GM12864 (cell line): ENCODE measurements at regions not wholly inside any gene's neighbourhood (a gene's known extent, or its start where the extent isn't known, plus 50 kb on each side); places are given as distances from the start of the nearest gene placed in this dataset.

ENCODE experiments used
- DNase-seq: peaks from one replicate; pipeline ENCODE4 v3.0.0-alpha.2; 2011; ENCODE audit warnings: low read depth
- H3K4me3 ChIP-seq: 2 replicates; pipeline ENCODE4 v1.5.1; 2011; ENCODE audit warnings: mild to moderate bottlenecking, low read depth, low read length, control low read depth
- TF ChIP-seq, protein P1 (sequence below): IDR thresholded peaks from 2 replicates; pipeline ENCODE4 v1.5.1; 2011; ENCODE audit warnings: low read depth, mild to moderate bottlenecking, moderate library complexity, low read length, control low read depth, inconsistent platforms; ENCODE audit errors: missing control alignments

DNA sequence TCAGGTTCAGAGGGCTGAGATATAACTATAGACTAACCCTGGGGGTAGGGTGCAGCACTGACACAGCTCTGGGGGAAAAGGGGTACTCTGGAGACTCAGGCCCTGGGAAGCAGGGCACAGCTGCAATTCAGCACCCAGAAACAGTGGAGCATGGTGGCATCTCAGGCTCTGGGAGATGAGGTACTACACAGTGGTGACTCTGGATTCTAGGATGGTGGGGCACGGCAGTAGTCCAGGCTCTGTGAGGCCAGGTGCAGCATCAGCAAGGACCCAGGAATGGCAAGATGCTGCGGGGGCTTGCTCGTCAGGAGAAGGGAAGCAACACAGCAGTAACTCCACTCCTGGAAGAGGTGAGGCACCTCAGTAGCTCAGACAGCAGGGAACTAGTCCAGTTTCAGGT, 271.5 kb upstream of the MOCS1 start:
- TF ChIP-seq, protein P1, sequence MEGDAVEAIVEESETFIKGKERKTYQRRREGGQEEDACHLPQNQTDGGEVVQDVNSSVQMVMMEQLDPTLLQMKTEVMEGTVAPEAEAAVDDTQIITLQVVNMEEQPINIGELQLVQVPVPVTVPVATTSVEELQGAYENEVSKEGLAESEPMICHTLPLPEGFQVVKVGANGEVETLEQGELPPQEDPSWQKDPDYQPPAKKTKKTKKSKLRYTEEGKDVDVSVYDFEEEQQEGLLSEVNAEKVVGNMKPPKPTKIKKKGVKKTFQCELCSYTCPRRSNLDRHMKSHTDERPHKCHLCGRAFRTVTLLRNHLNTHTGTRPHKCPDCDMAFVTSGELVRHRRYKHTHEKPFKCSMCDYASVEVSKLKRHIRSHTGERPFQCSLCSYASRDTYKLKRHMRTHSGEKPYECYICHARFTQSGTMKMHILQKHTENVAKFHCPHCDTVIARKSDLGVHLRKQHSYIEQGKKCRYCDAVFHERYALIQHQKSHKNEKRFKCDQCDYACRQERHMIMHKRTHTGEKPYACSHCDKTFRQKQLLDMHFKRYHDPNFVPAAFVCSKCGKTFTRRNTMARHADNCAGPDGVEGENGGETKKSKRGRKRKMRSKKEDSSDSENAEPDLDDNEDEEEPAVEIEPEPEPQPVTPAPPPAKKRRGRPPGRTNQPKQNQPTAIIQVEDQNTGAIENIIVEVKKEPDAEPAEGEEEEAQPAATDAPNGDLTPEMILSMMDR = no peak
- no peak for DNase-seq
- H3K4me3 ChIP-seq = no peak overlapping the region

DNA sequence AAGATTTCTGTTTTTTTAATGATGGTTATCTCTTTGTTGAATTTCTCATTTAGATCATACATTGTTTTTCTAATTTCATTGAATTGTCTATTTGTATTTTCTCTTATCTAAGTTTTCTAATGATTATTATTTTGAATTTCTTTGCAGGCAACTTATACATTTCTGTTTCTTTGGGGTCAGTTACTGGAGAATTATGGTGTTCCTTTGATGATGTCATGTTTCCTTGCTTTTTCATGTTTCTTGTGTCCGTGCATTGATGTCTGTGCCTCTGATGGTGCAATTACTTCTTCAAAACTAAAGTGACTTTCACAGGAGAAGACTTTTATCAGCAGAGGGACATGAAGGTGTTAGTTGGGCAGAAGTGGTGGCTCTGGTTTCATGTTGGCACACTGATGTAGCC, 270.7 kb upstream of the MOCS1 start:
- no peak overlapping the region for H3K4me3 ChIP-seq
- TF ChIP-seq, protein P1 = no peak
- no peak for DNase-seq

DNA sequence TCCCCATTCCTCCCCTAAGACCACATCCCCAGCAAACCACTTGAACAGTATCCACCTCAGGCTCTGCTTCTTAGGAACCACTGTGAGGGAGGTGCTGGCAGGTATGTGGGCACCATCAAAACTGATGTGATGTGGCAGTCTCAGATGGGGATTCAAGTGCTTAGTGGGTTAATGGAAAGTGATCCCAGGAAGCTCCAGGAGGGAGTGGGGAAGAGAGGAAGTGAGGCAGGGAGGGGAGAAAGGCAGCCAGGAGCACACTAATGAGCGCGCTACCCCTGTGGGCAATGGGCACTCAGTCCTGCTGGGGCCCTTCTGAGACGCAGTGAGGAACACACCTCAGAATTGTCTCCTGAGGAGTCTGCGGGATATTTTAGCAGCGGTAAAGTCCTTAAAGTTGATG, 263.1 kb upstream of the MOCS1 start:
- H3K4me3 ChIP-seq = no peak overlapping the region
- no peak for DNase-seq
- TF ChIP-seq, protein P1 = no peak

DNA sequence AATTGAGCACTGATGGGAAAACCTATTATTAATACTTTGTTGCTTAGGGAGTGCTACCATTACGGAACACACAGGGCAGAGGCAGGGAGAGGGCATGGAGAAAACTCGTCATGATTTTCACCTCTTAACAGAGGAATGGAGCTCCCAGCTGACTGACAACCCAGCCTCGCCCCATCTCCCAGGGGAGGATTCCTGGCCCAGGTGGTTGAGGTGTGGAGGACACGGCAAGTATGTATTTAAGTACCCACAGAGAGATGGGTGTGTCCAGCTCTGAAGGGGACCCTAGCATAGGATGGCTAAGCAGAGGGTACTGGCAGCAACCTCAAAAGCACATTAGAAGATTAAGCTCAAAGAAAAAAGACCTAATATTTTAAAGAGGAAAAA, 261.9 kb upstream of the MOCS1 start:
- TF ChIP-seq, protein P1 = no peak
- H3K4me3 ChIP-seq = no peak overlapping the region
- no peak for DNase-seq

DNA sequence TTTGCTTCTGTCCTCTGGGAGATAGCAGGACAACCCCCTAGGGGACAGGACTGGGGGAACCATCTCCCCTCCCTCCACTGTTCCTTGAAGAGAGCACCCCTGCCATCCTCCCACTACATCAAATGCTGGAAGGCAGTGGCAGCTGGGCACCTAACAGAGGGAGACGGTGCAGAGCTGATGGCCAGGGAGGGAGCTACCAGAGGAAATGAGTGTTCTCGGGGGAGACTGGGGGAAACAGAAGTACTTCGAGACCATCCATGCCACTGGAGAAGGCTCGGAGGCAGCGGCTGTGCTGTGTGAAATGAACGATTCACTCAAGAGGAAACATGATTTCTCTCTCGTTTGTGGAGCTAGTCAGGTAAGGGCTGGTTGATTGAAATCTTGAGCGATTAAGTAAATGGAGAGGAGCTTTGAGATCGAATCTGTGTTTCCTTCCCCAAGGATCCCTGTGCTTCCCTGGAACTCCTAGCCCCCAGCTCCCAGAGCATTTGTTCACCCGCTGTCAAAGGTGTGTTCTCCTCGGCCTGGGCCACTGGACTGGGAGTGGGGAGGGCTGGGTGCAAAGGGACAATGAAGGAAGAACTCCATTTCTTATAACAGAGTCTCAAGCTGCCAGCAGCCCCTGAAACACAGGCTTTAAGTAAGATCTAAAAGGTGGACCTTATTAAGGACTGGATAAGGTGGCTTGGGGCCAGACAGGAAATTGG, 261.3 kb upstream of the MOCS1 start:
- TF ChIP-seq, protein P1 = no peak
- H3K4me3 ChIP-seq = no peak overlapping the region
- DNase-seq = no peak

GRCh38 chr6:40194447-40195170, 260.3 kb upstream of the MOCS1 start:
- H3K4me3 ChIP-seq = no peak overlapping the region
- TF ChIP-seq, protein P1 = no peak
- DNase-seq = no peak
